ENCODE measurements at regions not wholly inside any gene's neighbourhood (a gene's known extent, or its start where the extent isn't known, plus 50 kb on each side); places are given as distances from the start of the nearest gene placed in this dataset.

- Histone ChIP-seq H3K9me2 (ENCODE audit: insufficient read depth) (no peaks in the 10 kb centered on the region), H3K36me3 (ENCODE audit: low read depth) (no peaks in the 10 kb centered on the region), H3F3A (ENCODE audit: insufficient read depth, low read depth) (no peaks in the 10 kb centered on the region), H4K20me1 (ENCODE audit: insufficient read depth) (no peaks in the 10 kb centered on the region), H3K27ac (no peak overlapping the region), H3K4me1 (replicated peaks; ENCODE audit: insufficient read depth) (no peaks in the 10 kb centered on the region), H3K79me2 (ENCODE audit: low read depth) (no peaks in the 10 kb centered on the region), H3K4me3 (no peak overlapping the region), H3K4me2 (no peak overlapping the region), H2AFZ (no peak overlapping the region), H3K27me3 (ENCODE audit: insufficient read depth, low read depth) (no peaks in the 10 kb centered on the region), H3K9me3 (ENCODE audit: insufficient read depth, low read depth) (peaks cover 3% of the 10 kb centered on the region; the same call in 1 of the 2 replicates)
- ChIA-PET CTCF (no interaction called here), POLR2A (ENCODE audit: unreplicated experiment) (no interaction called here)
- DNase-seq = no peak
- TF ChIP-seq CTCF (conservative IDR thresholded peaks at IDR 0.05) (no peak), EZH2 (IDR thresholded peaks at IDR 0.05; ENCODE audit: low read depth) (no peak)
- intact Hi-C loops (cut with micrococcal nuclease; ENCODE audit: unreplicated experiment) = no loop called here
- no TSS peak for BruUV-seq (replicated peaks)
These were observed 257.9 kb downstream of the ALDH8A1 start for GRCh38 chr6:134692008-134692407.

GRCh38 chr6:134691180-134691579 is 258.7 kb downstream of the ALDH8A1 start:
- no peak for DNase-seq
- no peaks in the 10 kb centered on the region for H3K27me3 ChIP-seq (ENCODE audit: insufficient read depth, low read depth)
- intact Hi-C loops (cut with micrococcal nuclease; ENCODE audit: unreplicated experiment) = no loop called here
- no TSS peak for BruUV-seq (replicated peaks)
- POLR2A ChIA-PET (ENCODE audit: unreplicated experiment) = no interaction called here
- no peaks in the 10 kb centered on the region for H3K4me1 ChIP-seq (replicated peaks; ENCODE audit: insufficient read depth)
- no peaks in the 10 kb centered on the region for H4K20me1 ChIP-seq (ENCODE audit: insufficient read depth)
- no peaks in the 10 kb centered on the region for H3K79me2 ChIP-seq (ENCODE audit: low read depth)
- no peak overlapping the region for H3K4me3 ChIP-seq
- TF ChIP-seq EZH2 (IDR thresholded peaks at IDR 0.05; ENCODE audit: low read depth) = no peak
- no peak for TF ChIP-seq CTCF (conservative IDR thresholded peaks at IDR 0.05)
- no peak overlapping the region for H3K4me2 ChIP-seq
- H3F3A ChIP-seq (ENCODE audit: insufficient read depth, low read depth) = no peaks in the 10 kb centered on the region
- H3K9me2 ChIP-seq (ENCODE audit: insufficient read depth) = no peaks in the 10 kb centered on the region
- no peaks in the 10 kb centered on the region for H3K36me3 ChIP-seq (ENCODE audit: low read depth)
- peaks cover 3% of the 10 kb centered on the region; the same call in 1 of the 2 replicates for H3K9me3 ChIP-seq (ENCODE audit: insufficient read depth, low read depth)
- CTCF ChIA-PET = no interaction called here
- no peak overlapping the region for H3K27ac ChIP-seq
- H2AFZ ChIP-seq = no peak overlapping the region

GRCh38 chr6:134690048-134690447 is 259.9 kb downstream of the ALDH8A1 start:
- ChIA-PET CTCF (no interaction called here), POLR2A (ENCODE audit: unreplicated experiment) (no interaction called here)
- no peak for TF ChIP-seq CTCF (conservative IDR thresholded peaks at IDR 0.05)
- TF ChIP-seq EZH2 (IDR thresholded peaks at IDR 0.05; ENCODE audit: low read depth) = no peak
- no peaks in the 10 kb centered on the region for H3K79me2 ChIP-seq (ENCODE audit: low read depth)
- H4K20me1 ChIP-seq (ENCODE audit: insufficient read depth) = no peaks in the 10 kb centered on the region
- no peaks in the 10 kb centered on the region for H3K27me3 ChIP-seq (ENCODE audit: insufficient read depth, low read depth)
- no peak overlapping the region for H3K4me2 ChIP-seq
- intact Hi-C loops (cut with micrococcal nuclease; ENCODE audit: unreplicated experiment) = no loop called here
- no peak overlapping the region for H2AFZ ChIP-seq
- peak in 1 of 2 experiments; percentile 31 for DNase-seq
- no peaks in the 10 kb centered on the region for H3F3A ChIP-seq (ENCODE audit: insufficient read depth, low read depth)
- H3K27ac ChIP-seq = no peak overlapping the region
- H3K4me3 ChIP-seq = no peak overlapping the region
- H3K4me1 ChIP-seq (replicated peaks; ENCODE audit: insufficient read depth) = no peaks in the 10 kb centered on the region
- H3K9me2 ChIP-seq (ENCODE audit: insufficient read depth) = no peaks in the 10 kb centered on the region
- no peaks in the 10 kb centered on the region for H3K36me3 ChIP-seq (ENCODE audit: low read depth)
- no peaks in the 10 kb centered on the region; the same call in 1 of the 2 replicates for H3K9me3 ChIP-seq (ENCODE audit: insufficient read depth, low read depth)
- BruUV-seq (replicated peaks) = no TSS peak
